ENCODE measurements at regions not wholly inside any gene's neighbourhood (a gene's known extent, or its start where the extent isn't known, plus 50 kb on each side); places are given as distances from the start of the nearest gene placed in this dataset.
"Not testable (repeated sequence)": the region's sequence is repeated elsewhere in the genome, so short reads cannot be mapped to it uniquely, and the experiment has no call there.

DNA sequence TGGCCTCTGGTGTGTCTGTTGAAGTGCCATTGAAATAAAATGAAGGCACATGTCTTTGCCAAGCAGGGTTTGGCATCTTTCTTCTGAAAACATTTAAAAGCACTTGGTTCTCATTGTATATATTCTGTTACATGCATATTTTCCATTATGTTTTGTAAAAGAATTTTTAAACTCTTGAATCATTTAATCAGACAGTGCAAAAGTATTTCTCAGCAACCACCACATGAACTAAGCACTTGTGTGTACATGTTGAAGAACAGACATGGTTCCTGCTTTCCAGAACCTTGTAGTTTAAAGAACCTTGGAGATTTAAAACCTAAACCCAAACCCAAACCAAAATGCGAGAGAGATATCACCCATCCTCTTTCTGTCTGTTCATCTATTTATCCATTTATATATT, 220.3 kb upstream of the GIMD1 start:
- no peak for DNase-seq

DNA sequence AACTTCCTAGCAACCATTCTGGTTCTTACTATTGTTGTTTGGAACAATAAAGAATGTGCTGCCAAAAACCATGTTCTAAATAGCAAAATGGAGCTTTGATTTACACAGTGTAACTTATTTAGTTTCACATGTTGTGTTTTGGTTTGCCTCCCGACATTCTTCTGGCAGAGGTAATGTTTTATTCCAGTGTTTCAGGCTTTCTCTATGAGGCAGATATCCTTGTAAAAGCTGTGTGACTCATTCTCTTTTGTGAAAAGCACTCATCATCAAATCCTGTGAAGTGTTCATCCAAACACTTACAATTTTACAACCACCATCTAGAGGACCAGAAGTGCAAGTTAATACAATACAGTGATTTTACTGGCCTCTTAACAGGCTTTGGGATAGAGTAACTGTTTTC, 219.0 kb upstream of the GIMD1 start:
- DNase-seq = no peak

DNA sequence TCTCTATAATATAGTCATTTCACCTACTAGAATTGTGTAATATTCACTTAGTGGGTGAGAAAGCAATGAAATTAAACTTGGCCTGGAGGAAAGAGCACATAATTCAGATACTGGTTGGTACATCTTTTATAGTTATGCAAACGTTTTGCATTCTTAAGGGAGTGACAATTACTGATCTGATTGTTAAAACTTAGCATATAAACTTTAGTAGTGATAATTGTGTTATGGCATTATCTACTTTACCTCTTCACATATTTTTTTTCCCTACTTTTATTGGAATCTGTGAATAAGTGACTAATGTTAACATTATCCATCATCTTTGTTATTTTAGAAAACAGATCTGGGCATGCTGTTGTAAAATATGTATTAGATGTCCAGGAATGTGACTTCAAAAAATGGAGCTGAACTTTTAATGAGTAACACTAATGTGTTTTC, 217.4 kb upstream of the GIMD1 start:
- no peak for DNase-seq

DNA sequence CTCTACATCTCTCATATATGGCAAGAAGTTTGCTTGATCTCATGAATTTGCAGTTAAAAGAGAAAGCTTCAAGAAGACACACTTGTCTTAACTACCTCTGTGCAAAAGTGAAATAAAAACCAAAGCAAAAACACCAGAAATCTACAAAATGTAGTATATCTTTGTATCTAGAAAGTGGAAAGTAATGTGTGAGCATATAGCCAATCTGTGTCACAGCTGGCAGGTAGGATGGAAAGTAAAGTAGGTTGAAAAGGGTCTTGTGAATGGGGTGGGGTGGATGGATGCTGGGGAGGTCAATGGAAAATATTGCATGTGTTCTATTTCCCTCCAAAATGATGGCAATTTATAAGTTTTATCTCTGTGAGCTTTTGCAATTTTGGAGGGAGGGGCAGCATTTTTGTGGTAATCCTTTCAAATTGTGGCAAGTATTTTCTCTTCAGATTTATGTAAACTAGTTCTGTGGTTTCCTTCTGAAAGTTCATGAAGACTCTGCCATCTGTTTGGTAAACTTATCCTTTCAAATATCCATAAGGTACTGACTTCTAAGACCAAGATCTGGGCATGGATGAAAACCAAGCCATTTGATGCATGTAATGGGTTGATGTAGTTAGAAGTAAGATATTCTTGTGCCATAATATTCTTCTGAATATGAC, 215.9 kb upstream of the GIMD1 start:
- no peak for DNase-seq

DNA sequence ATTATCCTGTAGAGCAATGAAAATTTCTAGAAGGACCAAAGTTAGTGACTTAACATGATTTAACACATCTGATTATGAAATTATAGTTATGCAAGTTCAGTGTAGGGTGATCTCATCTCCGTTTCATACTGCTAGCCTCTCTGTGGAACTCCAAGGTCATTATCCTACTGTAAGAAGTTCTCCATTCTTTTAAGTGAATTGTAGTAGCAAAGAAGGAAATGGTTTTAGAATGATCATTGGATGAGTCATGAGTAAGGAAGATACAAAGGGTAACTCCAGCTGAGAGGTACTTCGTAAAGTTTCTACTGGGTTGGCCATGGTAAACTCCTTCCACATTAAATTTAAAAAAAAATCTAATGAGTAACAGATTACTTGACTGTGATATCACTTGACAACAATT, 215.0 kb upstream of the GIMD1 start:
- no peak for DNase-seq

DNA sequence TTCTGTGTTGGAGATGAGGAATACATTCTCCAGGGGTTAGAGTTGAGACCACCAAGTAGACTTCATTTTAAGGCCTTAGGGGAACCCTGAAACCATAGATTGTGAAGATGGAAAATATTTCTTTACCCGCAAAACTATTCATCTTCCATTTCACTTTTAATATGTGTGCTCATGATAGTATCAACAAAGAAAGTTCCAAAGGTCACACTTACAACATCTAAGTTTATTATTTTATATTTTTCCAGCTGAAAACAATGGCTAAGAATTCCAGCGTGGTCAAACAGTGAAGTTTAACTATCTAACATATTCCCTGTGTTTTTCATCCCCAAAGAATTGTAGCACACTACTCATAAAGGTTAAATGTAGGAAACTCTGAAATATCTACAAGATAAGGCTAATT, 214.5 kb upstream of the GIMD1 start:
- DNase-seq = no peak

DNA sequence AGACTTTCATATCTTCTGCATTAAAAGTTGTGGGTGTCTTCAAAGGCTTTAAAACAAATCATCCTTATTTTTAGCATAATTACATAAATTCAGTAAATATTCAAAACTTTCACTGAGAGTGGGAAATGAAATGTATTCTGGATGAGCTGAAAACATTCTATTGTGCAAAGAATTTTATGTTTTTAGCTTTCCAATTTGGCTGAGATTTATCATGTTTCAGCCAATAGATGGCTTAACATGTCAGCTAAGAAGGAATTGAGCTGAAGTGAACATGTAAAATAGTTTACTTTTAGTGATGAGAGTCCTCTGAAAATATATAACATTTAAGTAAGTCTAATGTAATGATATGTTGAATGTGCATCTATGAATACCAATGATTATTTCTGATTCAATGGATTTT, 213.5 kb upstream of the GIMD1 start:
- DNase-seq = no peak

DNA sequence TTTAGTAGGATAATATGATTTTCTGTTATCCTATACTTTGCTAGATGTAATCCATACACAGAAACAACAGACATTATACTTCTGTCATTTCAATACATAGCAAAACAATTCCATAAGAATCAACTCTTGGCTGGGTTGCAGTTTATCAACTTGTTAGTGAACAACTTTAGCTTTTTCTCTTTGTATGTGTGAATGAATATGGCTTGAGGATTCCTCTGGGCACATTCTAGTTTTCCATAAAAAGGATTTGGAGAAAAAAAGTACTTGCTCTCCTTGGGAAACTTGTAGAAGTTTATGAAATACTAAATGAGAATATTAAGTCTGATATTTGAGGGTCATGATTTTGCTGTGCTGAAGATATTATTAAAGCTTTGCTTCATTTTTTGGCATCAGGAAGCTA, 210.7 kb upstream of the GIMD1 start:
- no peak for DNase-seq

DNA sequence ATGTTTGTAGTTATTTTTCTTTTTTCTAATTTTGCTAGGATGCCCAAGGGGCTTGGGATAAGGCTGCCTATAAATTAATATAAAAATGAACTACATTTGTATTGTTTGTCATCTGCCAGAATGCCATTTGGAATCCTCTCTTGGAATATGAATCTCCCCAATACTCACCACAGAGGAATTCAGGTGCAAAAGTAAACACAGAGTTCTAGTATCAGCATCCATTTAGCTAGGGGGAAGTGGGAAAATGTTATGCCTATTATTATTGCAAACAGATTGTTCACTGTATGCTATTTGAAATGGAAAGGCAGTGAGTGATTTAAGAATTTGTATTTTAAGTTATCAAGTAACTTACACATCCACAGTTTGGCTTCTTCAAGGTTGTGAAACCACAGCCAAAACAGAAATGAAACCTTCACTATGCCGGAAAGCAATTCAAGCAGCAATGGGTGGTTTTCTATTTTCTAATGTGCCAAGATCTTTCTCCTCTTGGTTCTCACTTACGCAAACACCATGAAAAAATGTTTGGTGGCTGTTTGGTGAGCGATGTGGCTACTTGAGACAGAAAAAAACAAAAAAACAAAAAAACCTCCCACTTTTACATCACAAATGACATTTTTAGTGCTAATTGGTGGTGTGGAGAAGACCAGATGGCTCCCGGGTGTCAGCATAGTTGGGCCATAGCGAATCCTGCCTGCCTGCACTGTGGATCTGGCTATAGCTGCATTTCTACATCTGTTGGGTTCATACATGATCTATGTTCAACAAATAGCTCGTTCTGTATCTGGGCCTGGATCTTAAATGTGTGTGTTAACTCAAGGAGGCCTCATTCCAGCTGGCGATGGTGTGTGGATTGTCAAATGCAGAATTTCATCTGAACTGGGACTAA, 200.8 kb upstream of the GIMD1 start:
- DNase-seq = no peak

DNA sequence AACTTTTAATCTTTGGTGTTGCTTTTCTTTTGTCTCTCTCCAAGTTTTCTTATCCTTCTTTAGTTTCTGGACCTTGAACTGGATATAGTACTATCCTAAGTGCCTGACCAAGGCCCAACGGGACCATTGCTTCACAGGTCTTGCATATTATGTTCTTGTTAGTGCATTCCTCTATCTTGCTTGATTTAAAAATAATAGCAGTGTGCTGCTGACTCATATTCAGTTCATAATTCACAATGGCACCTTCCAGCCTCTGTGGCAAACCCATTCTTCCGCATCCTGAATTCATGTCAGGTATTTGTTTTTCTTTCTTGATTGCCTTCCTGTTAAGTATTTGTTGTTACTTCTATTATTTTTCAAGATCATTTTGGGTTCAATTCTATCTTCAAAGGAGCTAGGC, 197.1 kb upstream of the GIMD1 start:
- DNase-seq = no peak

DNA sequence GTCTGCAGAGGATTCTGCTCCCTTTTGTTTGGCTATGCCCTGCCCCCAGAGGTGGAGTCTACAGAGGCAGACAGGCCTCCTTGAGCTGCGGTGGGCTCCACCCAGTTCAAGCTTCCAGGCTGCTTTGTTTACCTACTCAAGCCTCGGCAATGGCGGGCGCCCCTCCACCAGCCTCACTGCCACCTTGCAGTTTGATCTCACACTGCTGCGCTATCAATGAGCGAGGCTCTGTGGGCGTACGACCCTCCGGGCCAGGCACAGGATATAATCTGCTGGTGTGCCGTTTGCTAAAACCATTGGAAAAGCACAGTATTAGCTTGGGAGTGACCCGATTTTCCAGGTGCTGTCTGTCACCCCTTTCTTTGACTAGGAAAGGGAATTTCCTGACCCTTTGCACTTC, 195.1 kb upstream of the GIMD1 start:
- DNase-seq = not testable (repeated sequence)

DNA sequence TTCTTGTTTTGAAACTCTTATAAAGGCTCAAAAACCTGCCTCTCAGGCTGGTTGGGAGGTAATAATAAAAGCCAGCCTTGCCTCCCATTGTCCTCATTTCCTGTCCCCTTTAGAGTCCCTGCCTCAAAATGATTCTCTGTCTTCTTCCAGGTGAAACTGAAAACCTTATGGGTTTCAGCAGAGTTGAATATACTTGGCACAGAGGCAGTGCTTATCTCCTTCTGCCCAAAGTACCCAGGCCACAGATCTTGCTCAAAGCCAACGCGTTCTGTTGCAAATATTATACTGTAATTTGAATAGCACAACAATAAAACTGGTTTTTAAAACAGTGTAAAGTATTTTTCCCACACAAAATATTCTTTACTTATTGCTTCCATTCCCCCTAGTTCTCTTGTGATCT, 183.1 kb upstream of the GIMD1 start:
- no peak for DNase-seq

DNA sequence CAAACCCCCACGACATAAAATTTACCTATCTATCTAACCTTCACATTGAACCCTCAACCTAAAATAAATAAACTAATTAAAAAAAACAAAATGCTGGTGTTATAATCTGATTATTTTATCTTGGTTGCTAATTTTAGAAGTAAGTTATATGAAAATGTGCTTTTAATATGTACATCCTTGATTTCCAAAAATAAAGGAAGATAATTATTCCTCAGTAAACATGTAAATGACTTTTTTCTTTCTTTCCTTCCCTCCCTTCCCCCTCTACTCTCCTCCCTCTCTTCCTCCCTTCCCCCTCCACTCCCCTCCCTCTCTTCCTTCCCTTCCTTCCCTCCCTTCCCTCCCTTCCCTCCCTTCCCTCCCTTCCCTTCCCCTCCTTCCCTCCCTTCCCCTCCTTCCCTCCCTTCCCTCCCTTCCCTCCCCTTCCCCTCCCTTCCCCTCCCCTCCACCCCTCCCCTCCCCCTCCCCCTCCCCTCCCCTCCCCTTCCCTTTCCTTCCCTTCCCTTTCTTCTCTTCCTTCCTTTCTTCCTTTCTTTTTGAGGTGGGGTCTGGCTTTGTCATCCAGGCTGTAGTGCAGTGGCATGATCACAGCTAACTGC, 180.0 kb upstream of the GIMD1 start:
- DNase-seq = no peak

DNA sequence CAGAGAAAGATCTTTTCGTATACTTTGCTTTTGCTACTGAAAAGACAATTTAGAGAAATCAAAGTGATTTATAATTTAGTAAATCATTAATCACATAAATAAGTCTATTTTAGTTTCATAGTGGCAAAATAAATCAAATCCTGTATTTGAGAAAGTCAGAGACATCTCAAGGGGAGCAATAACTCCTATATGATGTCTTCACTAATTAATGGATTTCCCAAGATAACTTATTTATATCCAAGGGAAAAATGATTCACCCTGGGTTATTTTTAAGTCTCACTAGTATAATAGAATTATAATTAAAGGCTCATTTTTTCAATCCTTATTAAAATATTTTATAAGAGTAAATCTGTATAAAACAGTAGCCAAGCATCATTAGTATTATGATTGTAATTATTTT, 177.8 kb upstream of the GIMD1 start:
- no peak for DNase-seq

DNA sequence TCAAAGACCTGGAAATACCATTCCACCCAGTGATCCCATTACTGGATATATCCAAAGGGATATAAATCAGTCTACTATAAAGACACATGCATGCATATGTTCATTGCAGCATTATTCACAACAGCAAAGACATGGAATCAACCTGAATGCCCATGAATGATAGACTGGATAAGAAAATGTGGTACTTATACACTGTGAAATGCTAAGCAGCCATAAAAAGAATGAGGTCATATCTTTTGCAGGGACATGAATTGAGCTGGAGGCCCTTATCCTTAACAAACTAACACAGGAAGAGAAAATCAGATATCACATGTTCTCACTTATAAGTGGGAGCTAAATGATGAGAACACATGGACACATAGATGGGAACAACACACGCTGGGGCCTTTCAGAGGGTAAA, 174.0 kb upstream of the GIMD1 start:
- DNase-seq = not testable (repeated sequence)

DNA sequence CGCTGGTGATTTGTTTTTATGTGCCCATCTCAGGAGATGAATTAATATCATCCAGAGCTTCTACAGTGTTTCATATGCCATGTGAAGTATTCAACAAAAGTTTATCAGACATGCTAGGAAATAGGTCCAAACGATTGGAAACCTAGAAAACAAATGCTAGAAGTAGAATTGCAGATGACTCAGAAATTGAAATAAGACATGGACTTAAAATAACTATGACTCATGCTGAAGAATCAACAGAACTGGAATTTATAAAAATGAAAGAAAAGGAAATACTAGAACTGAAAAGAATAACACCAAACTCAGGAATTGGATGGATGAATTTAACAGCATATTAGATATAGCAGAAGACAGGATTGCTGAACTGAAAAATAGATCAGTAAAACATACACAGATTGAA, 172.7 kb upstream of the GIMD1 start:
- no peak for DNase-seq

DNA sequence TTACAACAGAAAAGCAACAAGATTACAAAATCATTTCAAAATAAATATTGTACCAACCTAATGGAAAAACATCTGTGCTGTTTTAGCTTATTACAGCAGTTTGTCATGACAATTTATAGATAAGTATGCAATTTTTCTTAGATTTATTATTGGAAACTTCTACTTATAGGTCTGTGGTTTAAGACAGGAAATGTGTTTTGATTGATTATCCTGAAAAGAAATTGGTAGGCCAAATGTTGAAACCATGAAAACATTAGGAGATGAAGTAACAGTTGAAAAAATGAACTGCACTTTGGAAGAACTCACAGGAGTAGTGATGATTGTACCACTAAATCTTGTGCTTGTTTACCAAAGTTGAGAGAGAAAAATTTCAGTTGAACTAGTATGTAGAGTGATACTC, 162.2 kb upstream of the GIMD1 start:
- no peak for DNase-seq

DNA sequence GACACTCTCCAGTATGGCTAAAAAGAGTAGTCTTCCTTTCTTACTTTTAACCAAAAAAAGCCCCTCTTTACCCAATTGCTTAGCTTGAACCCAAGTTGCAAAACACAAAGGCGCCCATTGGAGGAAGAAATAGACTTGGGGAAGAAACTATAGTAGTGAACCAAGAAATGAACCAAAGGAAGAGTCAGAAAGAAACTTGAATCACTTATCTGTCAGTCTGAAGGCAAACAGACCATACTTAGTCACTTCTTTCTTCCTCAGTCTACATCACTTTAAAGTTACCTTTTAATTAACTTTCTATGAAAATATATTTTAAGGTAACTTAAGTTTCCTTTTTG, 161.4 kb upstream of the GIMD1 start:
- DNase-seq = no peak

DNA sequence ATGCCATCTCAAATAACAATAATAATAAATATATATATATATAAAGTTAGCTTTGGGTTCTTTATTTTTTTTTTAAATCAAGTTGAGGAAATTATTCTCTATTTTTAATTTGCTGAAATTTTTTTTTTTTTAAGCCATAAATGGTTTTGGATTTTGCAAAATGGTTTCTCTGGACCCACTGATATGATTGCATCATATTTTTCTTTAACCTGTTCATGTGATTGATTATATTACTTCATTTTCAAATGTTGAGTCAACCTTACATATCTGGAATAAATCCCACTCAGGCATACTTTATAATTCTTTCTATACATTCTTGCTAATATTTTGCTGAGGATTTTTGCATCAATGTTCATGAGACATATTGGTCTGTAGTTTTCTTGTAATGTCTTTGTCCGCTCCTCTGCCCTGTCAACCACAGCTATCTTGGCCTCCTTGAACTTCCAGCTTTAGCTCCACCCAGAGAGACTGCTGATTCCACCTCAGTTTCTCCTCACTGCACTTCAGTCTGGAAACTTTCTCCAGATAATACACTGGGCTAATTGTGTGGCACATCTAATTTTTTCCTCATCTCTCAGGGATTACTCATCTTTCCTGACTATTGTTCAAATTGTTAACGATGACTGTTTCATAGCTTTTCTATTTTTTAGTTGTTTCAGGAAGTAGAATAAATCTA, 160.9 kb upstream of the GIMD1 start:
- DNase-seq = no peak

DNA sequence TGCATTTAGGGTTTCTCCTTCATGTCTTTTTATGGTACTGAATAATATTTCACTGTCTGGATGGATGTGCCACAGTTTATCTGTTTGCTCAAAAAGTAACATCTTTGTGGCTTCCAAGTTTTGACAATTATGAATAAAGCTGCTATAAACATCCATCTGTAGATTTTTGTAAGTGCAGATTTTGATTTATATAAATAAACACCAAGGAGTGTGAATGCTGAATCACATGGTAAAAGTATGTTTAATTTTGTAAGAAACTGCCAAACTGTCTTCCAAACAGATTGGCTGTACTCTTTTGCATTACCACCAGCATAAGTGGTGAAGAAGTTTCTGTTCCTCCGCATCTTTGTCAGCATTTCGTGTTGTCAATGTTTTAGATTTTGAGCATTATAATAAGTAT, 158.7 kb upstream of the GIMD1 start:
- DNase-seq = no peak

DNA sequence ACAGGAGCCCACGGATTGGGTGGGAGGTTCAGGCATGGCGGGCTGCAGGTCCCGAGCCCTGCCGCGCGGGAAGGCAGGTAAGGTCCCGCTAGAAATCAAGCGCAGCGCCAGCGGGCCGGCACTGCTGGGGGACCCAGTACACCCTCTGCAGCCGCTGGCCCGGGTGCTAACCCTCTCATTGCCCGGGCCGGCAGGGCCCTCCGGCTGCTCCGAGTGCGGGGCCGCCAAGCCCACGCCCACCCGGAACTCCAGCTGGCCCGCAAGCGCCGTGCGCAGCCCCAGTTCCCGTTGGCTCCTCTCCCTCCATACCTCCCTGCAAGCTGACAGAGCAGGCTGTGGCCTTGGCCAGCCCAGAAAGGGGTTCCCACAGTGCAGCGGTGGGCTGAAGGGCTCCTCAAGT, 156.8 kb upstream of the GIMD1 start:
- not testable (repeated sequence) for DNase-seq

DNA sequence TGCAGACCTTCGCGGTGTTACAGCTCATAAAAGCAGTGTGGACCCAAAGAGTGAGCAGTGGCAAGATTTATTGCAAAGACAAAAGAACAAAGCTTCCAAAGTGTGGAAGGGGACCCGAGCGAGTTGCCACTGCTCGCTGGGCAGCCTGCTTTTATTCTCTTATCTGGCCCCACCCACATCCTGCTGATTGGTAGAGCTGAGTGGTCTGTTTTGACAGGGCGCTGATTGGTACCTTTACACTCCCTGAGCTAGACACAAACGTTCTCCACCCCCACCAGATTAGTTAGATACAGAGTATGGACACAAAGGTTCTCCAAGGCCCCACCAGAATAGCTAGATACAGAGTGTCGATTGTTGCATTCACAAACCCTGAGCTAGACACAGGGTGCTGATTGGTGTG, 156.2 kb upstream of the GIMD1 start:
- DNase-seq = not testable (repeated sequence)

DNA sequence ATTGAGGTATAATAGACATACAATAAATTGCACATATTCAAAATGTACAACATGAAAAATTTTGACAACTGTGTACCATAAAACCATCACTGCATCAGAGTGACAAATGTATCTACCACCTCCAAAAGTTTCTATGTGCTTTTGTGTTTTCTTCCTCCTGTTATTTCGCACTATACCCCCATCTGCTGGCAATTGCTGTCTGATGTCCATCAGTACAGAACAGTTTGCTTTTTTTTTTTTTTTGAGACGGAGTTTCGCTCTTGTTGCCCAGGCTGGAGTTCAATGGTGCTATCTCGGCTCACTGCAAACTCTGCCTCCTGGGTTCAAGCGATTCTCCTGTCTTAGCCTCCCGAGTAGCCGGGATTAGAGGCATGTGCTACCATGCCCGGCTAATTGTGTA, 154.3 kb upstream of the GIMD1 start:
- DNase-seq = no peak

DNA sequence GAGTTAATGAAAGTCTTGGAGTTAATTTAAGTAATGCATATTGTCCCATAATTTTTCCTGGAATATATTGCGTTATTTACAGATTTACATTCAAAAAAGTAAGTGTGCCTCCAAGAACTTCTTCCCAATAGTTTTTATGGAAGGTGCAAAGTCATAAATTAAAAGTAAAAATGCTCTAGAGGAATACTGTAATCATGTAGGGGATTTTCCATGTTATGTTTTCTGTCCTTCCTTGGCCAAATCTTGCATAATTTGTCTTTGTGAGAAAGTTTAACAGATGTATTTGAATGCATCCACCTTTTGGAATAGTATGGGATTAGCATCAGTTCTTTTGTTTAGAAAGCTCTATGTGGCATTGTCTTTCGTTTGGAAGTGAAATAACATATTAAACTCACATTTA, 144.1 kb upstream of the GIMD1 start:
- DNase-seq = no peak

All from NCI-H2081 treated with DMSO at 0.1 percent for 48 hours (cell line).